Prostate gland (tissue), 2 donors: ENCODE measurements at regions not wholly inside any gene's neighbourhood (a gene's known extent, or its start where the extent isn't known, plus 50 kb on each side); places are given as distances from the start of the nearest gene placed in this dataset.

Experiments
- DNase-seq: peaks from one replicate; pipeline ENCODE4 v3.0.0-alpha.2; 2019; ENCODE audit warnings: low spot score
- H3K27ac ChIP-seq, 2 donors: fragments of 200-600 bp; sonication (generic); 2 replicates each; pipeline ENCODE4 v1.5.1; 2017 to 2019
- H3K27me3 ChIP-seq: fragments of 200-600 bp; sonication (generic); replicated peaks from 2 replicates; pipeline ENCODE4 v1.5.1; 2019; ENCODE audit not compliant: insufficient read depth
- H3K36me3 ChIP-seq, 2 donors: fragments of 200-600 bp; sonication (generic); 1 replicate in 1 of 2; 2 replicates in 1 of 2; pipeline versions ENCODE4 v1.5.1 to v1.8.1; 2017 to 2019
- H3K4me1 ChIP-seq: fragments of 200-600 bp; sonication (generic); replicated peaks from 2 replicates; pipeline ENCODE4 v1.5.1; 2019
- H3K4me3 ChIP-seq, 2 donors: fragments of 200-600 bp; sonication (generic); 2 replicates each; pipeline ENCODE4 v1.5.1; 2017 to 2019
- H3K9me3 ChIP-seq: fragments of 200-600 bp; sonication (generic); 2 replicates; pipeline ENCODE4 v1.5.1; 2017
- CTCF ChIP-seq, 4 experiments: fragments of 200-600 bp in 2 of 4; fragments of 450-650 bp in 2 of 4; sonication (generic) in 2 of 4; IDR thresholded peaks; 1 replicate in 3 of 4; 2 replicates in 1 of 4; pipeline ENCODE4 v1.5.1; 2016 to 2019; ENCODE audit warnings: antibody characterized with exemption in 4 of 4, mild to moderate bottlenecking in 2 of 4, moderate library complexity in 2 of 4
- POLR2A ChIP-seq: fragments of 450-650 bp; IDR thresholded peaks from one replicate; pipeline ENCODE4 v1.6.1; 2016; ENCODE audit warnings: antibody characterized with exemption, mild to moderate bottlenecking
- POLR2AphosphoS5 ChIP-seq: sonication (generic); formaldehyde crosslinking; IDR thresholded peaks from one replicate; pipeline ENCODE4 v1.6.1; 2017; ENCODE audit warnings: antibody characterized with exemption
- WGBS: methylation state at CpG from one replicate; pipeline ENCODE4 v1.1.5; 2018; 5-methylcytosine and 5-hydroxymethylcytosine counted together
- intact Hi-C: fragments of 100-400 bp; cut with DNase I; formaldehyde crosslinking; loops from one replicate; pipeline ENCODE4 v1.14.2; 2022

- WGBS, result 78% methylated on average over 4 of the region's 4 CpGs
- no peaks in the 10 kb centered on the region for H3K36me3 ChIP-seq
- no peak overlapping the region for H3K27ac ChIP-seq
- TF ChIP-seq CTCF (IDR thresholded peaks at IDR 0.05) (no peak), POLR2A (no peak), POLR2AphosphoS5 (no peak)
- H3K9me3 ChIP-seq, result no peaks in the 10 kb centered on the region
- no peak for DNase-seq
- intact Hi-C loops, result no loop called here
- H3K4me1 ChIP-seq, result no peaks in the 10 kb centered on the region
- H3K4me3 ChIP-seq, result no peak overlapping the region
- H3K27me3 ChIP-seq, result no peaks in the 10 kb centered on the region
Measured at GRCh38 chr20:21586682-21587081, 72.8 kb upstream of the NKX2-2 start.

DNA sequence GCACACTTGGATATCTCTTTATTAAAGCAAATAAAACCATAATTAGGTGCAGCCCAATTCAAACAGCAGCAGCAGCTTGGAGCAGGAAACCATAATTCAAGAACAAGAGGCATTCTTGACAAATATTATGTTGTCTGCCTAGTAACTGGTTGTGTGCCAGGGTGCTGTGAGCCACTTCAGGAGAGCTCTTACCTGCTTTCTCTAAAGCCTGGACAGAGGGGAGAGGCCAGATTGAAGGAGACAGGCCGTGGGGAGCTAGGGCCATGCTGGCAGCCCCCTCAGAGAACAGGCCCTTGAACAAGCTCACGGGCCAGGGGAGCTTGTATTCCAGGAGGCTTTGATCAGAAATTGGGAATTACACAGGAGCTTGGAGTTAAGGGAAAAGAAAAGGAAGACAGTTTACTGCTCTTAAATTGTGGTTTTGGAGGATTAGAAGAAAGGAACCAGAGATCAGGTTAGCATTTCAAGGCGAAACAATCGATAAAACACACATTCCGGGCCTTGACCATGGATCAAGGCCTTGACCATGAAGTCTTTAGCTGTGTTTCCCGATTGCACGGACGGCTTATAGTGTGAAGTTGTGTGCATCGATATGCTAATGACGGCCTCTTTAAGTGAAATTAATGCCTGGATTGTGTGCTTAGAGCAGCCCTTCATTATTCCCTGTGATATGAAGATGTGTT, 69.8 kb upstream of the NKX2-2 start:
- TF ChIP-seq POLR2AphosphoS5, result no peak
- no peaks in the 10 kb centered on the region for H3K36me3 ChIP-seq
- DNase-seq, result no peak
- WGBS, result 87% methylated on average over 10 of the region's 10 CpGs
- H3K9me3 ChIP-seq, result no peaks in the 10 kb centered on the region
- H3K27me3 ChIP-seq, result no peaks in the 10 kb centered on the region
- intact Hi-C loops, result no loop called here
- no peak overlapping the region for H3K27ac ChIP-seq
- H3K4me1 ChIP-seq, result no peaks in the 10 kb centered on the region
- no peak overlapping the region for H3K4me3 ChIP-seq

- intact Hi-C loops, result no loop called here
- WGBS, result 66% methylated on average over 4 of the region's 4 CpGs
- H3K27ac ChIP-seq, result no peak overlapping the region
- no peaks in the 10 kb centered on the region for H3K36me3 ChIP-seq
- no peaks in the 10 kb centered on the region for H3K27me3 ChIP-seq
- no peaks in the 10 kb centered on the region for H3K4me1 ChIP-seq
- DNase-seq, result no peak
- TF ChIP-seq POLR2A, result no peak
- TF ChIP-seq CTCF (IDR thresholded peaks at IDR 0.05), result no peak
- TF ChIP-seq POLR2AphosphoS5, result no peak
- no peak overlapping the region for H3K4me3 ChIP-seq
- H3K9me3 ChIP-seq, result no peaks in the 10 kb centered on the region
Measured at GRCh38 chr20:21577551-21577950, 63.7 kb upstream of the NKX2-2 start.

DNA sequence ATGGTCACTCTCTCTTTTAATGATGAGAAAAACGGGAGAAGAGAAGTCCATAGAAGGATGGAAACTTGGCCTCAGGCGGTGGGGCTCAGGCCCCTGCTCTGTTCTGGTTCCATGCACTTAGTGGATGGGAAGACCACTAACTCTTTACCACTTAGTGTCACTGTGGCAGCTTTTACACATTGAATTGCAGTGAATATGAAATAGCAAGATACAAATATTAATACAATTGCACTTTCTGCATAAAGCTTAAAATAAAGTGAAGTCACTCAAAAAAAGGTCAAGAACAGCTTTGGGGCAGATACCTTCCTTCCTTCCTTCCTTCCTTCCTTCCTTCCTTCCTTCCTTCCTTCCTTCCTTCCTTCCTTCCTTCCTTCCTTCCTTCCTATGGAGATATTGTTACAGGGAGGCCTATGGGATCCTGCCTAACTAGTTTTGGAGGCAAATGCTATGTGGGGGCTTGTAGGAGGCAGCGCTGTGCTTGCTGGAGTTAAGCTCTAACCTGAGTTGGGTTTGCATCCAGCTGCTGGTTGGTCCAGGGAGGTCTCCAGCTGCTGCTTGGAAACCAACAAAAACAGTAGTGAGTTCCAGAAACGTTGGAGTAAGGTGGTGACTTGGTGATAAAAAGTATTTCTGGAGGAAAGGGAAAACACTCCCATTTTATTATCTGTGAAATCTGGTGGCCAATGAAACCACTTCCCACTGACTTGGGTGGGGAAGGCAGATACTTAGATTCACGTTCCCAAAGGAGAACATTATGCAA, 62.3 kb upstream of the NKX2-2 start:
- no peaks in the 10 kb centered on the region for H3K27me3 ChIP-seq
- H3K36me3 ChIP-seq, result no peaks in the 10 kb centered on the region
- TF ChIP-seq CTCF (IDR thresholded peaks at IDR 0.05) (no peak), POLR2AphosphoS5 (no peak), POLR2A (no peak)
- 62% methylated on average over 5 of the region's 5 CpGs for WGBS
- intact Hi-C loops, result no loop called here
- no peak overlapping the region for H3K27ac ChIP-seq
- H3K4me1 ChIP-seq, result no peaks in the 10 kb centered on the region
- H3K9me3 ChIP-seq, result no peaks in the 10 kb centered on the region
- DNase-seq, result no peak
- no peak overlapping the region for H3K4me3 ChIP-seq

GRCh38 chr20:21575167-21575566, 61.3 kb upstream of the NKX2-2 start:
- TF ChIP-seq POLR2A (no peak), CTCF (IDR thresholded peaks at IDR 0.05) (no peak), POLR2AphosphoS5 (no peak)
- H3K4me3 ChIP-seq, result no peak overlapping the region
- H3K27me3 ChIP-seq, result no peaks in the 10 kb centered on the region
- H3K4me1 ChIP-seq, result no peaks in the 10 kb centered on the region
- H3K27ac ChIP-seq, result no peak overlapping the region
- no peak for DNase-seq
- no peaks in the 10 kb centered on the region for H3K36me3 ChIP-seq
- 68% methylated on average over 3 of the region's 3 CpGs for WGBS
- intact Hi-C loops, result no loop called here
- no peaks in the 10 kb centered on the region for H3K9me3 ChIP-seq
